ENCODE measurements at regions not wholly inside any gene's neighbourhood (a gene's known extent, or its start where the extent isn't known, plus 50 kb on each side); places are given as distances from the start of the nearest gene placed in this dataset.
"Not testable (repeated sequence)": the region's sequence is repeated elsewhere in the genome, so short reads cannot be mapped to it uniquely, and the experiment has no call there.

GRCh38 chr7:150049012-150049655 lies 175.4 kb downstream of the ATP6V0E2 start:
- intact Hi-C loops (cut with micrococcal nuclease); H3K27ac Mint-ChIP-seq; H3K4me1 Mint-ChIP-seq; H3K27me3 ChIP-seq (ENCODE audit: control insufficient read depth, insufficient read depth, low read length); H3K4me3 ChIP-seq (ENCODE audit: low read length); H3K9me3 ChIP-seq (ENCODE audit: control insufficient read depth, insufficient read depth, low read length); H3K36me3 ChIP-seq (ENCODE audit: control insufficient read depth, insufficient read depth, low read length); H3K36me3 Mint-ChIP-seq; H3K27ac ChIP-seq (ENCODE audit: low read length); H3K4me1 ChIP-seq (ENCODE audit: control insufficient read depth, insufficient read depth, low read length); H3K9me3 Mint-ChIP-seq: not testable (repeated sequence)
- H3K4me3 Mint-ChIP-seq, result peak overlapping the region; percentile 72
- WGBS (ENCODE audit: insufficient coverage), result 20% methylated on average over 29 of the region's 46 CpGs
- peak in 1 of 3 donors; percentile 75 for ATAC-seq
- DNase-seq, result peak in 1 of 2 donors; percentile 4
- H3K27me3 Mint-ChIP-seq (ENCODE audit: low read depth in 2 of 2), result peaks cover 11 to 12% of the 10 kb centered on the region in 2 donors

- H3K27ac Mint-ChIP-seq; H3K4me3 ChIP-seq (ENCODE audit: low read length); H3K36me3 Mint-ChIP-seq; ATAC-seq; H3K27ac ChIP-seq (ENCODE audit: low read length); intact Hi-C loops (cut with micrococcal nuclease); H3K4me1 ChIP-seq (ENCODE audit: control insufficient read depth, insufficient read depth, low read length); H3K36me3 ChIP-seq (ENCODE audit: control insufficient read depth, insufficient read depth, low read length); H3K9me3 Mint-ChIP-seq; DNase-seq; H3K27me3 ChIP-seq (ENCODE audit: control insufficient read depth, insufficient read depth, low read length); H3K9me3 ChIP-seq (ENCODE audit: control insufficient read depth, insufficient read depth, low read length); H3K4me1 Mint-ChIP-seq; H3K4me3 Mint-ChIP-seq: not testable (repeated sequence)
- WGBS (ENCODE audit: insufficient coverage), result 81% methylated on average over 4 of the region's 5 CpGs
- H3K27me3 Mint-ChIP-seq (ENCODE audit: low read depth in 2 of 2), result peaks cover 10 to 24% of the 10 kb centered on the region in 2 donors
Measured at GRCh38 chr7:150053396-150053795, 179.6 kb downstream of the ATP6V0E2 start.

DNA sequence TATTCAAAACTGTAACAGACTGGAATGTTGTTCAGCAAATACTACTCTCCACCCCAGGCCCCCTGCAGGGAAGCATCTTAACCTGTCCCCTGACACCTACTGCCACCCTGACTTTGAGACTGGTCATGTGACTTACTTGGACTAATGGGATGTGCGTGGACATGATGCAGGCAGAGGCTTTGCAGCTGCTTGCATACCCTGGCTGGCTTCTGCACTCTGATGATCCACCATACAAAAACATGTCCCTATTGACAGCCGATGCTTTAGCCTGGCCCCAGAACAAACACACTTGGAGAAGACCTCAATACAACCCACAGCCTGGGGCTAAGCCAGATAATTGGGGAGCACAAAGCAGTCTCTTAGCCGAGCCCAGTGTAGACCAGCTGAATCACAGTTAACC lies 180.5 kb downstream of the ATP6V0E2 start:
- H3K4me1 Mint-ChIP-seq; H3K27me3 ChIP-seq (ENCODE audit: control insufficient read depth, insufficient read depth, low read length); H3K27ac Mint-ChIP-seq; H3K27ac ChIP-seq (ENCODE audit: low read length); H3K36me3 Mint-ChIP-seq; H3K9me3 ChIP-seq (ENCODE audit: control insufficient read depth, insufficient read depth, low read length); intact Hi-C loops (cut with micrococcal nuclease); H3K36me3 ChIP-seq (ENCODE audit: control insufficient read depth, insufficient read depth, low read length); H3K4me1 ChIP-seq (ENCODE audit: control insufficient read depth, insufficient read depth, low read length); H3K9me3 Mint-ChIP-seq; H3K4me3 ChIP-seq (ENCODE audit: low read length); H3K4me3 Mint-ChIP-seq; ATAC-seq; DNase-seq: not testable (repeated sequence)
- 85% methylated on average over 2 of the region's 3 CpGs for WGBS (ENCODE audit: insufficient coverage)
- peaks cover 8 to 26% of the 10 kb centered on the region in 2 donors for H3K27me3 Mint-ChIP-seq (ENCODE audit: low read depth in 2 of 2)

GRCh38 chr7:150060259-150061221 lies 186.8 kb downstream of the ATP6V0E2 start:
- H3K36me3 ChIP-seq (ENCODE audit: control insufficient read depth, insufficient read depth, low read length); H3K9me3 Mint-ChIP-seq; H3K27me3 ChIP-seq (ENCODE audit: control insufficient read depth, insufficient read depth, low read length); H3K27ac Mint-ChIP-seq; H3K9me3 ChIP-seq (ENCODE audit: control insufficient read depth, insufficient read depth, low read length); intact Hi-C loops (cut with micrococcal nuclease); H3K4me1 ChIP-seq (ENCODE audit: control insufficient read depth, insufficient read depth, low read length); H3K4me1 Mint-ChIP-seq; H3K36me3 Mint-ChIP-seq; H3K27ac ChIP-seq (ENCODE audit: low read length); H3K4me3 ChIP-seq (ENCODE audit: low read length): not testable (repeated sequence)
- 37% methylated on average over 5 of the region's 16 CpGs for WGBS (ENCODE audit: insufficient coverage)
- peak; percentile 89 to 100 (median 95) for ATAC-seq
- Mint-ChIP-seq H3K4me3 (peak overlapping the region; percentile 28), H3K27me3 (ENCODE audit: low read depth in 2 of 2) (peaks cover 2 to 11% of the 10 kb centered on the region in 2 donors)
- TF ChIP-seq, protein P1, sequence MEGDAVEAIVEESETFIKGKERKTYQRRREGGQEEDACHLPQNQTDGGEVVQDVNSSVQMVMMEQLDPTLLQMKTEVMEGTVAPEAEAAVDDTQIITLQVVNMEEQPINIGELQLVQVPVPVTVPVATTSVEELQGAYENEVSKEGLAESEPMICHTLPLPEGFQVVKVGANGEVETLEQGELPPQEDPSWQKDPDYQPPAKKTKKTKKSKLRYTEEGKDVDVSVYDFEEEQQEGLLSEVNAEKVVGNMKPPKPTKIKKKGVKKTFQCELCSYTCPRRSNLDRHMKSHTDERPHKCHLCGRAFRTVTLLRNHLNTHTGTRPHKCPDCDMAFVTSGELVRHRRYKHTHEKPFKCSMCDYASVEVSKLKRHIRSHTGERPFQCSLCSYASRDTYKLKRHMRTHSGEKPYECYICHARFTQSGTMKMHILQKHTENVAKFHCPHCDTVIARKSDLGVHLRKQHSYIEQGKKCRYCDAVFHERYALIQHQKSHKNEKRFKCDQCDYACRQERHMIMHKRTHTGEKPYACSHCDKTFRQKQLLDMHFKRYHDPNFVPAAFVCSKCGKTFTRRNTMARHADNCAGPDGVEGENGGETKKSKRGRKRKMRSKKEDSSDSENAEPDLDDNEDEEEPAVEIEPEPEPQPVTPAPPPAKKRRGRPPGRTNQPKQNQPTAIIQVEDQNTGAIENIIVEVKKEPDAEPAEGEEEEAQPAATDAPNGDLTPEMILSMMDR (IDR thresholded peaks at IDR 0.05), result peak; percentile 35
- DNase-seq, result peak in 1 of 2 donors; percentile 70

- WGBS (ENCODE audit: insufficient coverage), result no CpG with 5 or more reads among the region's 1 CpG
- H3K4me3 Mint-ChIP-seq; H3K36me3 ChIP-seq (ENCODE audit: control insufficient read depth, insufficient read depth, low read length); H3K9me3 ChIP-seq (ENCODE audit: control insufficient read depth, insufficient read depth, low read length); H3K27ac ChIP-seq (ENCODE audit: low read length); ATAC-seq; H3K27me3 ChIP-seq (ENCODE audit: control insufficient read depth, insufficient read depth, low read length); H3K4me3 ChIP-seq (ENCODE audit: low read length); H3K27me3 Mint-ChIP-seq (ENCODE audit: low read depth in 2 of 2); H3K4me1 ChIP-seq (ENCODE audit: control insufficient read depth, insufficient read depth, low read length); intact Hi-C loops (cut with micrococcal nuclease); H3K27ac Mint-ChIP-seq; H3K9me3 Mint-ChIP-seq; H3K4me1 Mint-ChIP-seq; DNase-seq; H3K36me3 Mint-ChIP-seq: not testable (repeated sequence)
Measured at GRCh38 chr7:150063195-150063594, 189.4 kb downstream of the ATP6V0E2 start.

GRCh38 chr7:150069555-150070313 lies 196.0 kb downstream of the ATP6V0E2 start:
- WGBS (ENCODE audit: insufficient coverage), result 97% methylated on average over 6 of the region's 10 CpGs
- H3K9me3 ChIP-seq (ENCODE audit: control insufficient read depth, insufficient read depth, low read length); ATAC-seq; H3K4me3 ChIP-seq (ENCODE audit: low read length); DNase-seq; H3K4me1 Mint-ChIP-seq; H3K27ac ChIP-seq (ENCODE audit: low read length); H3K27me3 ChIP-seq (ENCODE audit: control insufficient read depth, insufficient read depth, low read length); H3K36me3 ChIP-seq (ENCODE audit: control insufficient read depth, insufficient read depth, low read length); H3K9me3 Mint-ChIP-seq; H3K4me1 ChIP-seq (ENCODE audit: control insufficient read depth, insufficient read depth, low read length); H3K4me3 Mint-ChIP-seq; H3K27me3 Mint-ChIP-seq (ENCODE audit: low read depth in 2 of 2); intact Hi-C loops (cut with micrococcal nuclease); H3K36me3 Mint-ChIP-seq; H3K27ac Mint-ChIP-seq: not testable (repeated sequence)

All from natural killer cell (primary cell).